Ascending aorta (tissue), 2 donors: ENCODE measurements at regions not wholly inside any gene's neighbourhood (a gene's known extent, or its start where the extent isn't known, plus 50 kb on each side); places are given as distances from the start of the nearest gene placed in this dataset.

ENCODE experiments used
- DNase-seq, 2 donors: peaks; one replicate each; pipeline ENCODE4 v3.0.0-alpha.2; 2019; ENCODE audit warnings: low spot score in 2 of 2
- H3K27ac ChIP-seq, 2 donors: fragments of 200-600 bp; sonication (generic); one replicate each; pipeline ENCODE4 v1.5.1; 2016 to 2017; ENCODE audit warnings: mild to moderate bottlenecking in 1 of 2
- H3K27me3 ChIP-seq: fragments of 200-600 bp; sonication (generic); one replicate; pipeline ENCODE4 v1.5.1; 2017
- H3K36me3 ChIP-seq, 2 donors: fragments of 200-600 bp; sonication (generic); one replicate each; pipeline ENCODE4 v1.5.1; 2016
- H3K4me1 ChIP-seq, 2 donors: fragments of 200-600 bp; sonication (generic); one replicate each; pipeline ENCODE4 v1.5.1; 2016 to 2017; ENCODE audit warnings: mild to moderate bottlenecking in 1 of 2
- H3K4me3 ChIP-seq, 2 donors: fragments of 200-600 bp; sonication (generic); one replicate each; pipeline ENCODE4 v1.5.1; 2016 to 2017; ENCODE audit warnings: mild to moderate bottlenecking in 1 of 2
- H3K9me3 ChIP-seq, 2 donors: fragments of 200-600 bp; sonication (generic); one replicate each; pipeline ENCODE4 v1.5.1; 2016
- CTCF ChIP-seq, 3 experiments: fragments of 200-600 bp in 2 of 3; fragments of 450-650 bp in 1 of 3; sonication (generic) in 2 of 3; IDR thresholded peaks; one replicate each; pipeline ENCODE4 v1.5.1; 2016 to 2019; ENCODE audit warnings: antibody characterized with exemption in 3 of 3, mild to moderate bottlenecking in 1 of 3, moderate library complexity in 1 of 3
- intact Hi-C: fragments of 100-400 bp; cut with DNase I; formaldehyde crosslinking; loops from one replicate; pipeline ENCODE4 v1.15.1; 2023

- Histone ChIP-seq H3K9me3 (no peaks in the 10 kb centered on the region), H3K27ac (no peak overlapping the region), H3K4me3 (no peak overlapping the region)
Observed at GRCh38 chr13:109357751-109358471, 428.5 kb downstream of the IRS2 start.

GRCh38 chr13:109355875-109356434 lies 430.4 kb downstream of the IRS2 start:
- H3K4me1 ChIP-seq = no peaks in the 10 kb centered on the region
- H3K27ac ChIP-seq = no peak overlapping the region
- H3K36me3 ChIP-seq = no peaks in the 10 kb centered on the region
- H3K9me3 ChIP-seq = no peaks in the 10 kb centered on the region
- TF ChIP-seq CTCF (IDR thresholded peaks at IDR 0.05) = no peak
- no peak overlapping the region for H3K4me3 ChIP-seq
- intact Hi-C loops = no loop called here
- H3K27me3 ChIP-seq = no peaks in the 10 kb centered on the region
- no peak for DNase-seq

More at GRCh38 chr13:109357751-109358471, 428.5 kb downstream of the IRS2 start:
- H3K27me3 ChIP-seq = no peaks in the 10 kb centered on the region
- TF ChIP-seq CTCF (IDR thresholded peaks at IDR 0.05) = no peak
- DNase-seq = no peak
- intact Hi-C loops = no loop called here
- no peaks in the 10 kb centered on the region for H3K4me1 ChIP-seq
- no peaks in the 10 kb centered on the region for H3K36me3 ChIP-seq

- no peak for TF ChIP-seq CTCF (IDR thresholded peaks at IDR 0.05)
- no peak overlapping the region for H3K4me3 ChIP-seq
- no peaks in the 10 kb centered on the region for H3K36me3 ChIP-seq
- no peak overlapping the region for H3K27ac ChIP-seq
- no peaks in the 10 kb centered on the region for H3K27me3 ChIP-seq
- H3K9me3 ChIP-seq = no peaks in the 10 kb centered on the region
- intact Hi-C loops = no loop called here
- no peak for DNase-seq
- no peaks in the 10 kb centered on the region for H3K4me1 ChIP-seq
Observed at GRCh38 chr13:109355166-109355565, 431.2 kb downstream of the IRS2 start.

- intact Hi-C loops = no loop called here
- Histone ChIP-seq H3K4me3 (no peak overlapping the region), H3K27ac (no peak overlapping the region), H3K4me1 (no peaks in the 10 kb centered on the region), H3K27me3 (no peaks in the 10 kb centered on the region), H3K9me3 (no peaks in the 10 kb centered on the region), H3K36me3 (no peaks in the 10 kb centered on the region)
- no peak for DNase-seq
- no peak for TF ChIP-seq CTCF (IDR thresholded peaks at IDR 0.05)
Observed at GRCh38 chr13:109351236-109351635, 435.1 kb downstream of the IRS2 start.

- no peaks in the 10 kb centered on the region for H3K36me3 ChIP-seq
- H3K4me3 ChIP-seq = no peak overlapping the region
- H3K4me1 ChIP-seq = no peaks in the 10 kb centered on the region
- no peaks in the 10 kb centered on the region for H3K9me3 ChIP-seq
- intact Hi-C loops = no loop called here
- TF ChIP-seq CTCF (IDR thresholded peaks at IDR 0.05) = no peak
- no peaks in the 10 kb centered on the region for H3K27me3 ChIP-seq
- DNase-seq = no peak
- H3K27ac ChIP-seq = no peak overlapping the region
Observed at GRCh38 chr13:109348519-109349258, 437.7 kb downstream of the IRS2 start.
